ENCODE measurements at regions not wholly inside any gene's neighbourhood (a gene's known extent, or its start where the extent isn't known, plus 50 kb on each side); places are given as distances from the start of the nearest gene placed in this dataset.

- H3K27ac Mint-ChIP-seq, result no peak overlapping the region
- H3K27me3 Mint-ChIP-seq, result peaks cover 8% of the 10 kb centered on the region
- H3K4me1 Mint-ChIP-seq (ENCODE audit: low read depth), result no peaks in the 10 kb centered on the region
- no peaks in the 10 kb centered on the region for H3K36me3 Mint-ChIP-seq (ENCODE audit: low read depth)
- DNase-seq, result no peak
- no peak overlapping the region for H3K4me3 Mint-ChIP-seq
- H3K9me3 Mint-ChIP-seq, result no peaks in the 10 kb centered on the region
These were observed 160.2 kb downstream of the CYYR1 start for GRCh38 chr21:26412885-26413284.

GRCh38 chr21:26409735-26410134, 163.4 kb downstream of the CYYR1 start:
- H3K36me3 Mint-ChIP-seq (ENCODE audit: low read depth), result no peaks in the 10 kb centered on the region
- no peak overlapping the region for H3K27ac Mint-ChIP-seq
- no peak for DNase-seq
- H3K9me3 Mint-ChIP-seq, result no peaks in the 10 kb centered on the region
- H3K4me3 Mint-ChIP-seq, result no peak overlapping the region
- peaks cover 6% of the 10 kb centered on the region for H3K27me3 Mint-ChIP-seq
- H3K4me1 Mint-ChIP-seq (ENCODE audit: low read depth), result peaks cover 8% of the 10 kb centered on the region

GRCh38 chr21:26408511-26408910, 164.6 kb downstream of the CYYR1 start:
- Mint-ChIP-seq H3K9me3 (no peaks in the 10 kb centered on the region), H3K36me3 (ENCODE audit: low read depth) (no peaks in the 10 kb centered on the region), H3K27me3 (peaks cover 6% of the 10 kb centered on the region), H3K4me1 (ENCODE audit: low read depth) (peaks cover 8% of the 10 kb centered on the region), H3K27ac (no peak overlapping the region), H3K4me3 (no peak overlapping the region)
- no peak for DNase-seq

GRCh38 chr21:26406526-26406925, 166.6 kb downstream of the CYYR1 start:
- peaks cover 6% of the 10 kb centered on the region for H3K27me3 Mint-ChIP-seq
- no peaks in the 10 kb centered on the region for H3K9me3 Mint-ChIP-seq
- H3K27ac Mint-ChIP-seq, result no peak overlapping the region
- DNase-seq, result no peak
- no peak overlapping the region for H3K4me3 Mint-ChIP-seq
- no peaks in the 10 kb centered on the region for H3K36me3 Mint-ChIP-seq (ENCODE audit: low read depth)
- H3K4me1 Mint-ChIP-seq (ENCODE audit: low read depth), result peaks cover 8% of the 10 kb centered on the region

- H3K27ac Mint-ChIP-seq, result peak overlapping the region; percentile 20
These were observed 167.2 kb downstream of the CYYR1 start for GRCh38 chr21:26405735-26406361.

GRCh38 chr21:26405071-26405470, 168.0 kb downstream of the CYYR1 start:
- H3K4me1 Mint-ChIP-seq (ENCODE audit: low read depth), result peaks cover 8% of the 10 kb centered on the region
- no peak for DNase-seq
- no peak overlapping the region for H3K27ac Mint-ChIP-seq
- H3K4me3 Mint-ChIP-seq, result no peak overlapping the region
- no peaks in the 10 kb centered on the region for H3K27me3 Mint-ChIP-seq
- no peaks in the 10 kb centered on the region for H3K36me3 Mint-ChIP-seq (ENCODE audit: low read depth)
- peaks cover 2% of the 10 kb centered on the region for H3K9me3 Mint-ChIP-seq

More at GRCh38 chr21:26405735-26406361, 167.2 kb downstream of the CYYR1 start:
- H3K4me1 Mint-ChIP-seq (ENCODE audit: low read depth), result peaks cover 8% of the 10 kb centered on the region
- DNase-seq, result no peak
- peaks cover under 1% of the 10 kb centered on the region for H3K27me3 Mint-ChIP-seq
- no peak overlapping the region for H3K4me3 Mint-ChIP-seq
- H3K9me3 Mint-ChIP-seq, result peaks cover 2% of the 10 kb centered on the region
- H3K36me3 Mint-ChIP-seq (ENCODE audit: low read depth), result no peaks in the 10 kb centered on the region

- no peaks in the 10 kb centered on the region for H3K27me3 Mint-ChIP-seq
- H3K27ac Mint-ChIP-seq, result no peak overlapping the region
- H3K9me3 Mint-ChIP-seq, result peaks cover 2% of the 10 kb centered on the region
- no peak overlapping the region for H3K4me3 Mint-ChIP-seq
- H3K36me3 Mint-ChIP-seq (ENCODE audit: low read depth), result no peaks in the 10 kb centered on the region
- no peak for DNase-seq
- H3K4me1 Mint-ChIP-seq (ENCODE audit: low read depth), result peaks cover 8% of the 10 kb centered on the region
These were observed 168.8 kb downstream of the CYYR1 start for GRCh38 chr21:26404288-26404687.

- H3K36me3 Mint-ChIP-seq (ENCODE audit: low read depth), result no peaks in the 10 kb centered on the region
- H3K4me3 Mint-ChIP-seq, result no peak overlapping the region
- H3K27ac Mint-ChIP-seq, result no peak overlapping the region
- H3K9me3 Mint-ChIP-seq, result peaks cover 2% of the 10 kb centered on the region
- DNase-seq, result no peak
- peaks cover 8% of the 10 kb centered on the region for H3K4me1 Mint-ChIP-seq (ENCODE audit: low read depth)
- H3K27me3 Mint-ChIP-seq, result no peaks in the 10 kb centered on the region
These were observed 169.8 kb downstream of the CYYR1 start for GRCh38 chr21:26403321-26403720.

GRCh38 chr21:26397545-26397944, 175.5 kb downstream of the CYYR1 start:
- Mint-ChIP-seq H3K36me3 (ENCODE audit: low read depth) (no peaks in the 10 kb centered on the region), H3K27me3 (no peaks in the 10 kb centered on the region), H3K4me3 (no peak overlapping the region), H3K27ac (no peak overlapping the region), H3K9me3 (peaks cover 2% of the 10 kb centered on the region), H3K4me1 (ENCODE audit: low read depth) (no peaks in the 10 kb centered on the region)
- no peak for DNase-seq

- Mint-ChIP-seq H3K36me3 (ENCODE audit: low read depth) (no peaks in the 10 kb centered on the region), H3K27ac (no peak overlapping the region), H3K27me3 (no peaks in the 10 kb centered on the region), H3K4me1 (ENCODE audit: low read depth) (no peaks in the 10 kb centered on the region), H3K4me3 (no peak overlapping the region), H3K9me3 (no peaks in the 10 kb centered on the region)
- no peak for DNase-seq
These were observed 178.7 kb downstream of the CYYR1 start for GRCh38 chr21:26394341-26394740.

- Mint-ChIP-seq H3K27ac (no peak overlapping the region), H3K4me1 (ENCODE audit: low read depth) (no peaks in the 10 kb centered on the region), H3K36me3 (ENCODE audit: low read depth) (no peaks in the 10 kb centered on the region), H3K4me3 (no peak overlapping the region), H3K9me3 (no peaks in the 10 kb centered on the region), H3K27me3 (no peaks in the 10 kb centered on the region)
- no peak for DNase-seq
These were observed 181.9 kb downstream of the CYYR1 start for GRCh38 chr21:26391166-26391565.

- Mint-ChIP-seq H3K27me3 (no peaks in the 10 kb centered on the region), H3K4me1 (ENCODE audit: low read depth) (peaks cover 2% of the 10 kb centered on the region), H3K4me3 (no peak overlapping the region), H3K9me3 (no peaks in the 10 kb centered on the region), H3K36me3 (ENCODE audit: low read depth) (no peaks in the 10 kb centered on the region), H3K27ac (no peak overlapping the region)
- DNase-seq, result no peak
These were observed 183.0 kb downstream of the CYYR1 start for GRCh38 chr21:26389971-26390641.

GRCh38 chr21:26388731-26389231, 184.3 kb downstream of the CYYR1 start:
- Mint-ChIP-seq H3K27me3 (no peaks in the 10 kb centered on the region), H3K36me3 (ENCODE audit: low read depth) (no peaks in the 10 kb centered on the region), H3K4me1 (ENCODE audit: low read depth) (peaks cover 2% of the 10 kb centered on the region), H3K4me3 (no peak overlapping the region), H3K9me3 (no peaks in the 10 kb centered on the region), H3K27ac (no peak overlapping the region)
- no peak for DNase-seq

- no peak for DNase-seq
- H3K27me3 Mint-ChIP-seq, result no peaks in the 10 kb centered on the region
- H3K4me1 Mint-ChIP-seq (ENCODE audit: low read depth), result peaks cover 2% of the 10 kb centered on the region
- H3K27ac Mint-ChIP-seq, result no peak overlapping the region
- no peak overlapping the region for H3K4me3 Mint-ChIP-seq
- no peaks in the 10 kb centered on the region for H3K9me3 Mint-ChIP-seq
- no peaks in the 10 kb centered on the region for H3K36me3 Mint-ChIP-seq (ENCODE audit: low read depth)
These were observed 187.4 kb downstream of the CYYR1 start for GRCh38 chr21:26385721-26386120.

GRCh38 chr21:26379561-26379960, 193.5 kb downstream of the CYYR1 start:
- H3K36me3 Mint-ChIP-seq (ENCODE audit: low read depth), result no peaks in the 10 kb centered on the region
- no peak overlapping the region for H3K27ac Mint-ChIP-seq
- no peak overlapping the region for H3K4me3 Mint-ChIP-seq
- no peaks in the 10 kb centered on the region for H3K27me3 Mint-ChIP-seq
- no peaks in the 10 kb centered on the region for H3K9me3 Mint-ChIP-seq
- no peak for DNase-seq
- no peaks in the 10 kb centered on the region for H3K4me1 Mint-ChIP-seq (ENCODE audit: low read depth)

Measured in activated T-cell treated with anti-CD3 and anti-CD28 coated beads, Interleukin-2, amount 50 U/mL, for 24 hours (primary cell).